ENCODE measurements at regions not wholly inside any gene's neighbourhood (a gene's known extent, or its start where the extent isn't known, plus 50 kb on each side); places are given as distances from the start of the nearest gene placed in this dataset.
"Not testable (repeated sequence)": the region's sequence is repeated elsewhere in the genome, so short reads cannot be mapped to it uniquely, and the experiment has no call there.

DNA sequence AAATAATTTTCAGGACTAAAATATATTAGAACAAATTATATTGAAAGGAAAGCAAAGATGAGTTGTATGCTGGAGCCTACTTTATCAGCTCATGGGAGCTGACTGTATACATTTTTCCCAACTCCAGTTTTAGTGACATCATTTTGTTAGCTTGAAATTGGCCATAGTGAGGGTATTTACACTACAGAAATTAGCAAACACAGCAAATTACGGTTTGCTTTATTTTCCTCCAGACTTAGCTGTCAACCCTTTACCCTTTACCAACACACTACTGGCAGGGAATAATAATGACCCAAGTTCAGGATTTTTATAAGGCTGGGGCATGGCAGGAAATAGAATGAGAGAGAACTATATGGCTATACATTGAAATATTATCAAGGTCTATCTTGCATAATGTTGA is 120.3 kb upstream of the PRSS1 start:
- POLR2A ChIA-PET (ENCODE audit: unreplicated experiment): no interaction called here
- Histone ChIP-seq H3K18ac (ENCODE audit: low read depth, low read length) (no peak overlapping the region), H3K4me2 (ENCODE audit: low read depth, low read length) (no peak overlapping the region), H3K27ac (ENCODE audit: insufficient read depth, low read length) (no peak overlapping the region), H4K5ac (ENCODE audit: low read depth, low read length) (no peak overlapping the region), H3K56ac (ENCODE audit: extremely low read depth, insufficient read depth, low read length) (no peak overlapping the region), H2BK5ac (ENCODE audit: low read depth, low read length, poor library complexity, severe bottlenecking) (no peak overlapping the region), H4K20me1 (ENCODE audit: insufficient read depth, low read length) (no peaks in the 10 kb centered on the region), H2AK9ac (replicated peaks; ENCODE audit: low read depth, low read length, poor library complexity) (no peak overlapping the region), H3K9me1 (ENCODE audit: insufficient read depth, low read length) (peaks cover 6% of the 10 kb centered on the region; the same call in 1 of the 2 replicates), H3K27me3 (ENCODE audit: control insufficient read depth, insufficient read depth, low read length) (no peaks in the 10 kb centered on the region), H3K4me3 (ENCODE audit: insufficient read depth, low read depth, low read length) (no peak overlapping the region), H2AK5ac (ENCODE audit: low read depth, low read length) (no peak overlapping the region), H3K14ac (replicated peaks; ENCODE audit: low read depth, low read length) (no peak overlapping the region), H3K23ac (ENCODE audit: low read depth, low read length) (no peak overlapping the region), H4K8ac (ENCODE audit: low read depth in 2 of 2, low read length in 2 of 2) (no peak overlapping the region), H3K79me1 (ENCODE audit: low read depth in 1 of 2, low read length in 2 of 2) (no peaks in the 10 kb centered on the region), H3K4me1 (ENCODE audit: control insufficient read depth, insufficient read depth, low read length) (peaks cover 3% of the 10 kb centered on the region), H3K9me3 (ENCODE audit: control insufficient read depth, insufficient read depth, low read length) (no peaks in the 10 kb centered on the region), H2BK15ac (ENCODE audit: low read depth, low read length) (no peak overlapping the region), H2AFZ (replicated peaks; ENCODE audit: low read length, poor library complexity) (no peak overlapping the region), H3K36me3 (ENCODE audit: control insufficient read depth, insufficient read depth, low read length) (no peaks in the 10 kb centered on the region), H2BK120ac (ENCODE audit: low read depth, low read length) (no peak overlapping the region), H4K91ac (ENCODE audit: insufficient read depth, low read depth, low read length) (no peak overlapping the region), H3K9ac (ENCODE audit: low read depth, low read length) (no peak overlapping the region), H3K4ac (ENCODE audit: low read depth, low read length) (no peak overlapping the region), H2BK20ac (ENCODE audit: low read depth, low read length) (no peak overlapping the region)
- CTCF ChIA-PET: interaction anchor here (0.7 to 1.9 kb wide), 2 partner anchors 94 to 154 kb away, joined by 3 to 4 read pairs; no protein-coding TSS in a partner anchor
- TF ChIP-seq, protein P1, sequence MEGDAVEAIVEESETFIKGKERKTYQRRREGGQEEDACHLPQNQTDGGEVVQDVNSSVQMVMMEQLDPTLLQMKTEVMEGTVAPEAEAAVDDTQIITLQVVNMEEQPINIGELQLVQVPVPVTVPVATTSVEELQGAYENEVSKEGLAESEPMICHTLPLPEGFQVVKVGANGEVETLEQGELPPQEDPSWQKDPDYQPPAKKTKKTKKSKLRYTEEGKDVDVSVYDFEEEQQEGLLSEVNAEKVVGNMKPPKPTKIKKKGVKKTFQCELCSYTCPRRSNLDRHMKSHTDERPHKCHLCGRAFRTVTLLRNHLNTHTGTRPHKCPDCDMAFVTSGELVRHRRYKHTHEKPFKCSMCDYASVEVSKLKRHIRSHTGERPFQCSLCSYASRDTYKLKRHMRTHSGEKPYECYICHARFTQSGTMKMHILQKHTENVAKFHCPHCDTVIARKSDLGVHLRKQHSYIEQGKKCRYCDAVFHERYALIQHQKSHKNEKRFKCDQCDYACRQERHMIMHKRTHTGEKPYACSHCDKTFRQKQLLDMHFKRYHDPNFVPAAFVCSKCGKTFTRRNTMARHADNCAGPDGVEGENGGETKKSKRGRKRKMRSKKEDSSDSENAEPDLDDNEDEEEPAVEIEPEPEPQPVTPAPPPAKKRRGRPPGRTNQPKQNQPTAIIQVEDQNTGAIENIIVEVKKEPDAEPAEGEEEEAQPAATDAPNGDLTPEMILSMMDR (conservative IDR thresholded peaks at IDR 0.05; ENCODE audit: low read depth, low read length): no peak
- peak; percentile 65 for TF ChIP-seq MAFK (IDR thresholded peaks at IDR 0.05; ENCODE audit: low read depth, low read length)
- in situ Hi-C loops (cut with MboI; ENCODE audit: low sequenced_read_pairs) (no loop called here), dilution Hi-C loops (cut with HindIII; ENCODE audit: low sequenced_read_pairs, unreplicated experiment) (no loop called here), intact Hi-C loops (cut with micrococcal nuclease) (no loop called here)
- no peak for DNase-seq
- no CpG with 5 or more reads among the region's 1 CpG for WGBS, 2 experiments (ENCODE audit: extremely low coverage in 2 of 2, insufficient read length in 1 of 2)
- ATAC-seq (ENCODE audit: low read depth): no peak
- no TSS peak for BruUV-seq (replicated peaks)

DNA sequence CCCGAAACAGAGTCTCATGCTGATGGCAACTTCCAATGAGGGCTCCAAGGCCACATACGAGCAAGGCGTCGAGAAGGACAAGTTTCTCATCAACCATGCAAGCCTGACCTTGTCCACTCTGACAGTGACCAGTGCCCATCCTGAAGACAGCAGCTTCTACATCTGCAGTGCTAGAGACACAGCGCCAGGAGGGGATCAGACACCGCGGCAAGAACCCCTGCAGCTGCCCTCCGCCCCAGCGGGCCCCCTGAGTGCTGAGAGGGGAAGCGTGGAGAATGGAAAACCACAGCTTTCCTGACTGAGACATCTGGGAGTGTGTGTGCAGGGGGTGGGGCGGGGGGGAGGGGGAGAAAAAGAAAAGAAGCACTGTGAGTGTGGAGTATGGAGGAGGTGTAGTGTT is 122.0 kb upstream of the PRSS1 start:
- BruUV-seq (replicated peaks); H3K56ac ChIP-seq (ENCODE audit: extremely low read depth, insufficient read depth, low read length); H3K4ac ChIP-seq (ENCODE audit: low read depth, low read length); H2AK9ac ChIP-seq (replicated peaks; ENCODE audit: low read depth, low read length, poor library complexity); H3K23ac ChIP-seq (ENCODE audit: low read depth, low read length); H3K9me1 ChIP-seq (ENCODE audit: insufficient read depth, low read length); POLR2A ChIA-PET (ENCODE audit: unreplicated experiment); H2BK5ac ChIP-seq (ENCODE audit: low read depth, low read length, poor library complexity, severe bottlenecking); H3K14ac ChIP-seq (replicated peaks; ENCODE audit: low read depth, low read length); H3K4me3 ChIP-seq (ENCODE audit: insufficient read depth, low read depth, low read length); H2AK5ac ChIP-seq (ENCODE audit: low read depth, low read length); H3K27me3 ChIP-seq (ENCODE audit: control insufficient read depth, insufficient read depth, low read length); H4K8ac ChIP-seq (ENCODE audit: low read depth in 2 of 2, low read length in 2 of 2); H3K18ac ChIP-seq (ENCODE audit: low read depth, low read length); H3K9me3 ChIP-seq (ENCODE audit: control insufficient read depth, insufficient read depth, low read length); ATAC-seq (ENCODE audit: low read depth); H2AFZ ChIP-seq (replicated peaks; ENCODE audit: low read length, poor library complexity); H3K36me3 ChIP-seq (ENCODE audit: control insufficient read depth, insufficient read depth, low read length); H3K79me1 ChIP-seq (ENCODE audit: low read depth in 1 of 2, low read length in 2 of 2); H3K4me1 ChIP-seq (ENCODE audit: control insufficient read depth, insufficient read depth, low read length); DNase-seq; dilution Hi-C loops (cut with HindIII; ENCODE audit: low sequenced_read_pairs, unreplicated experiment); H2BK120ac ChIP-seq (ENCODE audit: low read depth, low read length); H3K27ac ChIP-seq (ENCODE audit: insufficient read depth, low read length); H2BK20ac ChIP-seq (ENCODE audit: low read depth, low read length); H3K9ac ChIP-seq (ENCODE audit: low read depth, low read length); H4K20me1 ChIP-seq (ENCODE audit: insufficient read depth, low read length); in situ Hi-C loops (cut with MboI; ENCODE audit: low sequenced_read_pairs); H2BK15ac ChIP-seq (ENCODE audit: low read depth, low read length); H4K5ac ChIP-seq (ENCODE audit: low read depth, low read length); intact Hi-C loops (cut with micrococcal nuclease); H3K4me2 ChIP-seq (ENCODE audit: low read depth, low read length); H4K91ac ChIP-seq (ENCODE audit: insufficient read depth, low read depth, low read length): not testable (repeated sequence)
- WGBS, 2 experiments (ENCODE audit: extremely low coverage in 2 of 2, insufficient read length in 1 of 2): 89% methylated on average over 6 of the region's 11 CpGs; no CpG with 5 or more reads in 1 of the 2 experiments
- CTCF ChIA-PET: interaction anchor here (1.3 kb wide), 1 partner anchor 20 kb away, joined by 4 read pairs; no protein-coding TSS in a partner anchor
